Gastrocnemius medialis (tissue), 4 donors: ENCODE measurements at regions not wholly inside any gene's neighbourhood (a gene's known extent, or its start where the extent isn't known, plus 50 kb on each side); places are given as distances from the start of the nearest gene placed in this dataset.

Experiments
- ATAC-seq, 2 donors: fragments of 150-250 bp; one replicate each; pipeline ENCODE4 v1.9.1; 2016
- DNase-seq, 2 donors: peaks; one replicate each; pipeline ENCODE4 v3.0.0-alpha.2; 2019
- H3K27ac ChIP-seq, 4 donors: fragments of 200-600 bp; sonication (generic); 1 replicate in 1 of 4; 2 replicates in 3 of 4; pipeline ENCODE4 v1.5.1; 2016 to 2018; ENCODE audit warnings: mild to moderate bottlenecking in 2 of 4, moderate library complexity in 1 of 4
- H3K27me3 ChIP-seq, 3 donors: fragments of 200-600 bp; sonication (generic) in 2 of 3; 1 replicate in 1 of 3; 2 replicates in 2 of 3; pipeline versions ENCODE4 v1.5.1 to v1.6.0; 2016 to 2019; ENCODE audit warnings: mild to moderate bottlenecking in 1 of 3, moderate library complexity in 1 of 3
- H3K36me3 ChIP-seq, 2 donors: fragments of 200-600 bp; sonication (generic) in 1 of 2; one replicate each; pipeline ENCODE4 v1.5.1; 2017 to 2018
- H3K4me1 ChIP-seq, 2 donors: fragments of 200-600 bp; sonication (generic) in 1 of 2; one replicate each; pipeline ENCODE4 v1.5.1; 2016 to 2017; ENCODE audit warnings: mild to moderate bottlenecking in 2 of 2
- H3K4me3 ChIP-seq, 4 donors: fragments of 200-600 bp; sonication (generic) in 3 of 4; 1 replicate in 1 of 4; 2 replicates in 3 of 4; pipeline ENCODE4 v1.5.1; 2016 to 2019; ENCODE audit warnings: mild to moderate bottlenecking in 2 of 4
- H3K9me3 ChIP-seq, 3 donors: fragments of 200-600 bp; sonication (generic) in 2 of 3; 1 replicate in 1 of 3; 2 replicates in 2 of 3; pipeline ENCODE4 v1.5.1; 2016 to 2019
- CTCF ChIP-seq, 5 experiments: fragments of 450-650 bp in 3 of 5; fragments of 200-600 bp in 2 of 5; sonication (generic) in 2 of 5; IDR thresholded peaks in 4 of 5; conservative IDR thresholded peaks in 1 of 5; 1 replicate in 4 of 5; 2 replicates in 1 of 5; pipeline ENCODE4 v1.5.1; 2016 to 2019; ENCODE audit warnings: antibody characterized with exemption in 5 of 5, mild to moderate bottlenecking in 3 of 5, moderate library complexity in 3 of 5
- POLR2A ChIP-seq, 2 donors: fragments of 450-650 bp; IDR thresholded peaks; one replicate each; pipeline ENCODE4 v1.6.1; 2017; ENCODE audit warnings: antibody characterized with exemption in 2 of 2, mild to moderate bottlenecking in 2 of 2, moderate library complexity in 2 of 2
- in situ Hi-C, 4 donors: fragments of 200-750 bp; cut with MboI; loops; one replicate each; pipeline versions ENCODE4 v1.15.0 to v1.8.0; 2017; ENCODE audit warnings: low sequenced_read_pairs in 4 of 4
- intact Hi-C: fragments of 100-400 bp; cut with DNase I; formaldehyde crosslinking; loops from one replicate; pipeline ENCODE4 v1.15.1; 2023; ENCODE audit warnings: low total_unique reads

- DNase-seq (no peak), ATAC-seq (no peak)
- Histone ChIP-seq H3K9me3 (no peaks in the 10 kb centered on the region), H3K36me3 (no peaks in the 10 kb centered on the region), H3K4me1 (no peaks in the 10 kb centered on the region), H3K4me3 (no peak overlapping the region), H3K27ac (no peak overlapping the region), H3K27me3 (no peaks in the 10 kb centered on the region)
- intact Hi-C loops (no loop called here), in situ Hi-C loops (no loop called here)
- TF ChIP-seq CTCF (IDR thresholded peaks at IDR 0.05 in 4 of 5, conservative IDR thresholded peaks at IDR 0.05 in 1 of 5) (no peak), POLR2A (IDR thresholded peaks at IDR 0.05) (no peak)
Measured at GRCh38 chr14:101113835-101114725, 210.6 kb upstream of the RTL1 start.

GRCh38 chr14:101114726-101115515 lies 211.4 kb upstream of the RTL1 start:
- intact Hi-C loops, result no loop called here

GRCh38 chr14:101115652-101116051 lies 212.1 kb upstream of the RTL1 start:
- Histone ChIP-seq H3K4me3 (no peak overlapping the region), H3K4me1 (no peaks in the 10 kb centered on the region), H3K27ac (no peak overlapping the region), H3K27me3 (no peaks in the 10 kb centered on the region), H3K9me3 (no peaks in the 10 kb centered on the region), H3K36me3 (no peaks in the 10 kb centered on the region)
- no peak for ATAC-seq
- TF ChIP-seq POLR2A (IDR thresholded peaks at IDR 0.05) (no peak), CTCF (IDR thresholded peaks at IDR 0.05 in 4 of 5, conservative IDR thresholded peaks at IDR 0.05 in 1 of 5) (no peak)
- intact Hi-C loops (no loop called here), in situ Hi-C loops (no loop called here)
- no peak for DNase-seq

More at GRCh38 chr14:101114726-101115515, 211.4 kb upstream of the RTL1 start:
- Histone ChIP-seq H3K27ac (no peak overlapping the region), H3K36me3 (no peaks in the 10 kb centered on the region), H3K9me3 (no peaks in the 10 kb centered on the region), H3K4me3 (no peak overlapping the region), H3K27me3 (no peaks in the 10 kb centered on the region), H3K4me1 (no peaks in the 10 kb centered on the region)
- in situ Hi-C loops, result no loop called here
- no peak for TF ChIP-seq CTCF (IDR thresholded peaks at IDR 0.05 in 4 of 5, conservative IDR thresholded peaks at IDR 0.05 in 1 of 5)
- TF ChIP-seq POLR2A (IDR thresholded peaks at IDR 0.05), result no peak
- no peak for DNase-seq
- no peak for ATAC-seq

GRCh38 chr14:101116065-101116464 lies 212.5 kb upstream of the RTL1 start:
- Histone ChIP-seq H3K4me3 (no peak overlapping the region), H3K36me3 (no peaks in the 10 kb centered on the region), H3K27me3 (no peaks in the 10 kb centered on the region), H3K9me3 (no peaks in the 10 kb centered on the region), H3K27ac (no peak overlapping the region), H3K4me1 (no peaks in the 10 kb centered on the region)
- intact Hi-C loops, result no loop called here
- in situ Hi-C loops, result no loop called here
- TF ChIP-seq CTCF (IDR thresholded peaks at IDR 0.05 in 4 of 5, conservative IDR thresholded peaks at IDR 0.05 in 1 of 5) (no peak), POLR2A (IDR thresholded peaks at IDR 0.05) (no peak)
- no peak for ATAC-seq
- DNase-seq, result no peak
